LNCAP (cell line): ENCODE measurements at regions not wholly inside any gene's neighbourhood (a gene's known extent, or its start where the extent isn't known, plus 50 kb on each side); places are given as distances from the start of the nearest gene placed in this dataset.

Source experiments
- CTCF ChIP-seq: fragments of 450-650 bp; IDR thresholded peaks from 2 replicates; pipeline ENCODE4 v1.5.1; 2017; ENCODE audit warnings: mild to moderate bottlenecking

GRCh38 chr13:52319876-52320275, 86.1 kb downstream of the THSD1 start:
- TF ChIP-seq CTCF, result no peak

- peak; percentile 58 for TF ChIP-seq CTCF
Observed at GRCh38 chr13:52235900-52236595, 76.7 kb upstream of the NEK3 start.
